GM23338 (cell line): ENCODE measurements at regions not wholly inside any gene's neighbourhood (a gene's known extent, or its start where the extent isn't known, plus 50 kb on each side); places are given as distances from the start of the nearest gene placed in this dataset.

Experiments
- ATAC-seq: fragments of 200-7000 bp; cut with Tn5 transposase; 3 replicates; pipeline ENCODE4 v1.9.1; 2020
- DNase-seq: peaks from one replicate; pipeline ENCODE4 v3.0.0-alpha.2; 2015; ENCODE audit warnings: low spot score
- H2AFZ ChIP-seq: fragments of 200-600 bp; sonication (generic); 2 replicates; pipeline ENCODE4 v1.8.0; 2016; ENCODE audit warnings: antibody characterized with exemption, mild to moderate bottlenecking, moderate library complexity
- H3F3A ChIP-seq: fragments of 200-600 bp; sonication (generic); replicated peaks from 2 replicates; pipeline ENCODE4 v1.8.0; 2017; ENCODE audit warnings: antibody characterized with exemption, mixed run types, low read depth
- H3K27ac ChIP-seq: fragments of 200-600 bp; sonication (generic); 2 replicates; pipeline ENCODE4 v1.6.1; 2016; ENCODE audit warnings: low read depth
- H3K27me3 ChIP-seq: fragments of 200-600 bp; sonication (generic); 2 replicates; pipeline ENCODE4 v1.8.0; 2016; ENCODE audit warnings: mild to moderate bottlenecking, mixed run types, moderate library complexity; ENCODE audit not compliant: insufficient read depth
- H3K36me3 ChIP-seq: fragments of 200-600 bp; sonication (generic); 2 replicates; pipeline ENCODE4 v1.8.0; 2016; ENCODE audit warnings: mild to moderate bottlenecking; ENCODE audit not compliant: insufficient read depth
- H3K4me1 ChIP-seq: fragments of 200-600 bp; sonication (generic); 2 replicates; pipeline ENCODE4 v1.8.0; 2016; ENCODE audit warnings: mild to moderate bottlenecking, moderate library complexity; ENCODE audit not compliant: insufficient read depth
- H3K4me2 ChIP-seq: fragments of 200-600 bp; sonication (generic); 2 replicates; pipeline ENCODE4 v1.7.1; 2017; ENCODE audit warnings: mixed run types
- H3K4me3 ChIP-seq: fragments of 200-600 bp; sonication (generic); 2 replicates; pipeline ENCODE4 v1.6.1; 2016; ENCODE audit warnings: mixed run types
- H3K79me2 ChIP-seq: fragments of 200-600 bp; sonication (generic); replicated peaks from 2 replicates; pipeline ENCODE4 v1.8.0; 2017; ENCODE audit warnings: mild to moderate bottlenecking; ENCODE audit not compliant: insufficient read depth
- H3K9me2 ChIP-seq: fragments of 200-600 bp; sonication (generic); 2 replicates; pipeline ENCODE4 v1.8.0; 2017; ENCODE audit not compliant: insufficient read depth
- H4K20me1 ChIP-seq: fragments of 200-600 bp; sonication (generic); replicated peaks from 2 replicates; pipeline ENCODE4 v1.8.0; 2017; ENCODE audit warnings: mild to moderate bottlenecking; ENCODE audit not compliant: insufficient read depth
- H3K27ac Mint-ChIP-seq: 2 replicates; pipeline ENCODE4 v1.8.0; 2020; ENCODE audit warnings: inconsistent platforms, mild to moderate bottlenecking, moderate library complexity, mixed read lengths
- H3K27me3 Mint-ChIP-seq: 3 replicates; pipeline ENCODE4 v1.8.0; 2022; ENCODE audit warnings: low read depth, mild to moderate bottlenecking, moderate library complexity, mixed read lengths, inconsistent platforms; ENCODE audit not compliant: insufficient read depth, poor library complexity
- H3K36me3 Mint-ChIP-seq: 3 replicates; pipeline ENCODE4 v1.8.0; 2021; ENCODE audit warnings: low read depth, mild to moderate bottlenecking, inconsistent platforms, moderate library complexity, mixed read lengths
- H3K4me1 Mint-ChIP-seq: 3 replicates; pipeline ENCODE4 v1.8.0; 2020; ENCODE audit warnings: mild to moderate bottlenecking, inconsistent platforms, mixed read lengths
- H3K4me3 Mint-ChIP-seq: 3 replicates; pipeline ENCODE4 v1.8.0; 2021; ENCODE audit warnings: moderate library complexity, mild to moderate bottlenecking, inconsistent platforms, mixed read lengths
- H3K9me3 Mint-ChIP-seq: 3 replicates; pipeline ENCODE4 v1.8.0; 2020; ENCODE audit warnings: moderate library complexity, mild to moderate bottlenecking, inconsistent platforms, mixed read lengths
- CTCF ChIP-seq, 2 experiments: fragments of 200-600 bp in 1 of 2; sonication (generic) in 1 of 2; conservative IDR thresholded peaks; 2 replicates each; pipeline versions ENCODE4 v1.5.1 to v1.6.1; 2016 to 2017; ENCODE audit warnings: antibody characterized with exemption in 2 of 2, low read depth in 2 of 2, mild to moderate bottlenecking in 2 of 2, moderate library complexity in 1 of 2
- EZH2 ChIP-seq: fragments of 200-600 bp; sonication (generic); IDR thresholded peaks from one replicate; pipeline ENCODE4 v1.8.0; 2017; ENCODE audit warnings: antibody characterized with exemption, mild to moderate bottlenecking, low read depth; ENCODE audit not compliant: unreplicated experiment
- JUNB ChIP-seq: IDR thresholded peaks from one replicate; pipeline ENCODE4 v1.6.1; 2016; ENCODE audit warnings: antibody characterized with exemption; ENCODE audit not compliant: unreplicated experiment
- NANOG ChIP-seq: IDR thresholded peaks from 2 replicates; pipeline ENCODE4 v1.6.1; 2016; ENCODE audit warnings: antibody characterized with exemption, borderline replicate concordance
- STAT1 ChIP-seq: IDR thresholded peaks from one replicate; pipeline ENCODE4 v1.6.1; 2016; ENCODE audit warnings: antibody characterized with exemption; ENCODE audit not compliant: unreplicated experiment
- ZNF114 ChIP-seq: fragments of 250-450 bp; sonication (Bioruptor Pico); IDR thresholded peaks from 2 replicates; pipeline ENCODE4 v1.5.0; 2020; ENCODE audit warnings: mild to moderate bottlenecking, moderate library complexity
- ZNF462 ChIP-seq: fragments of 250-450 bp; sonication (Bioruptor Pico); IDR thresholded peaks from 2 replicates; pipeline ENCODE4 v1.5.0; 2020; ENCODE audit warnings: mild to moderate bottlenecking, moderate library complexity

GRCh38 chr2:193463011-193463410 lies 1268.3 kb upstream of the TMEFF2 start (continued):
- TF ChIP-seq ZNF462 (CRISPR knock-in tag), result no peak
- TF ChIP-seq ZNF114 (CRISPR knock-in tag), result no peak
- TF ChIP-seq NANOG, result no peak

GRCh38 chr2:193462411-193462810 lies 1267.7 kb upstream of the TMEFF2 start:
- TF ChIP-seq JUNB (no peak), NANOG (no peak), CTCF (conservative IDR thresholded peaks at IDR 0.05; ENCODE audit: low read depth in 2 of 2) (no peak), EZH2 (no peak), STAT1 (no peak)
- Histone ChIP-seq H3K27me3 (no peaks in the 10 kb centered on the region), H3K4me3 (no peak overlapping the region), H2AFZ (no peak overlapping the region), H3K36me3 (no peaks in the 10 kb centered on the region), H3F3A (no peaks in the 10 kb centered on the region), H3K4me1 (no peaks in the 10 kb centered on the region), H4K20me1 (no peaks in the 10 kb centered on the region), H3K79me2 (no peaks in the 10 kb centered on the region), H3K4me2 (no peak overlapping the region), H3K27ac (no peak overlapping the region), H3K9me2 (no peaks in the 10 kb centered on the region)
- no peaks in the 10 kb centered on the region for H3K27me3 Mint-ChIP-seq
- no peak overlapping the region for H3K27ac Mint-ChIP-seq
- H3K4me3 Mint-ChIP-seq, result no peak overlapping the region
- H3K4me1 Mint-ChIP-seq, result no peaks in the 10 kb centered on the region
- H3K9me3 Mint-ChIP-seq, result no peaks in the 10 kb centered on the region
- DNase-seq (no peak), ATAC-seq (no peak)
- H3K36me3 Mint-ChIP-seq, result no peaks in the 10 kb centered on the region
